K562 (cell line): ENCODE measurements at regions not wholly inside any gene's neighbourhood (a gene's known extent, or its start where the extent isn't known, plus 50 kb on each side); places are given as distances from the start of the nearest gene placed in this dataset.

Experiments used
- ATAC-seq: fragments of 200-7000 bp; cut with Tn5 transposase; 3 replicates; pipeline ENCODE4 v1.9.1; 2020; ENCODE audit warnings: moderate library complexity
- BruUV-seq: library from RNA; stranded (reverse); fragments of 400-500 nt; replicated peaks from 2 replicates; lab custom pipeline; 2021; lab: Mats Ljungman, UMichigan
- CTCF ChIA-PET: fragments of 300-600 bp; formaldehyde crosslinking; extraction: SDS; loops from one replicate; lab custom pipeline; 2021; ENCODE audit warnings: low intra/inter-chr PET ratio; lab: Yijun Ruan, JAX
- POLR2A ChIA-PET: fragments of 300-600, 350-650 bp; sonication (Branson Sonifier 250); formaldehyde crosslinking; extraction: SDS; loops from one replicate; lab custom pipeline; 2021; ENCODE audit warnings: antibody characterized with exemption, inconsistent platforms; lab: Yijun Ruan, JAX
- DNase-seq, 4 experiments: peaks; one replicate each; pipeline versions ENCODE4 v3.0.0 to v3.0.0-alpha.2; 2011 to 2018; ENCODE audit warnings: low spot score in 3 of 4, mixed read lengths in 3 of 4; ENCODE audit errors: extremely low read depth in 1 of 4
- FAIRE-seq: peaks from 2 replicates; lab custom pipeline; 2011; peaks lifted over from hg19 to GRCh38; lab: Jason Lieb, UNC
- H2AFZ ChIP-seq: 2 replicates; pipeline ENCODE4 v1.6.0; 2011; ENCODE audit warnings: low read depth, low read length, control low read depth, inconsistent platforms
- H3K27ac ChIP-seq: fragments of 200-600 bp; 3 replicates; pipeline ENCODE4 v1.8.0; 2011; ENCODE audit warnings: low read depth, mild to moderate bottlenecking, control low read depth, inconsistent platforms, low read length, moderate library complexity, mixed read lengths; ENCODE audit errors: extremely low read depth
- H3K27me3 ChIP-seq, 2 experiments: fragments of 300-600 bp in 1 of 2; 2 replicates in 1 of 2; 3 replicates in 1 of 2; pipeline versions ENCODE4 v1.6.0 to v1.8.0; 2011; ENCODE audit warnings: inconsistent platforms in 2 of 2, low read length in 2 of 2, mild to moderate bottlenecking in 1 of 2, mixed read lengths in 1 of 2, moderate library complexity in 1 of 2; ENCODE audit not compliant: control insufficient read depth in 2 of 2, insufficient read depth in 2 of 2
- H3K36me3 ChIP-seq: fragments of 300-600 bp; 3 replicates; pipeline ENCODE4 v1.8.0; 2011; ENCODE audit warnings: mild to moderate bottlenecking, low read length, inconsistent platforms; ENCODE audit not compliant: control insufficient read depth, insufficient read depth
- H3K4me1 ChIP-seq, 2 experiments: fragments of 200-600 bp in 1 of 2; replicated peaks in 1 of 2; 2 replicates in 1 of 2; 3 replicates in 1 of 2; pipeline versions ENCODE4 v1.5.1 to v1.8.0; 2011; ENCODE audit warnings: inconsistent platforms in 2 of 2, low read length in 2 of 2, mild to moderate bottlenecking in 1 of 2, mixed read lengths in 1 of 2, moderate library complexity in 1 of 2; ENCODE audit not compliant: control insufficient read depth in 2 of 2, insufficient read depth in 2 of 2
- H3K4me2 ChIP-seq: 2 replicates; pipeline ENCODE4 v1.6.1; 2011; ENCODE audit warnings: low read length, control low read depth, inconsistent platforms, mixed read lengths; ENCODE audit not compliant: insufficient read depth
- H3K4me3 ChIP-seq: fragments of 200-600 bp; sonication (generic), shearing (Covaris generic); 2 replicates; pipeline ENCODE4 v1.5.1; 2016; ENCODE audit warnings: control low read depth, inconsistent platforms
- H3K79me2 ChIP-seq: fragments of 200-600 bp; 3 replicates; pipeline ENCODE4 v1.8.0; 2011; ENCODE audit warnings: low read length, inconsistent platforms; ENCODE audit not compliant: control insufficient read depth, insufficient read depth
- H3K9ac ChIP-seq, 2 experiments: 2 replicates each; pipeline versions ENCODE4 v1.6.0 to v1.6.1; 2011; ENCODE audit warnings: low read depth in 2 of 2, low read length in 2 of 2, control low read depth in 1 of 2, inconsistent platforms in 1 of 2, mild to moderate bottlenecking in 1 of 2, mixed read lengths in 1 of 2; ENCODE audit not compliant: insufficient read depth in 1 of 2
- H3K9me1 ChIP-seq: one replicate; pipeline ENCODE4 v1.6.0; 2011; ENCODE audit warnings: inconsistent platforms, mild to moderate bottlenecking, low read length, moderate library complexity; ENCODE audit not compliant: control insufficient read depth, insufficient read depth
- H3K9me3 ChIP-seq: replicated peaks from 2 replicates; pipeline ENCODE4 v1.5.1; 2011; ENCODE audit warnings: low read depth, low read length, inconsistent platforms; ENCODE audit not compliant: control insufficient read depth, insufficient read depth
- H4K20me1 ChIP-seq: replicated peaks from 2 replicates; pipeline ENCODE4 v1.6.1; 2011; ENCODE audit warnings: low read length, inconsistent platforms, mixed read lengths; ENCODE audit not compliant: control insufficient read depth, insufficient read depth
- CCAR2 ChIP-seq: fragments of 200-400 bp; formaldehyde crosslinking; IDR thresholded peaks from 2 replicates; pipeline ENCODE4 v1.6.1; 2017; ENCODE audit warnings: mild to moderate bottlenecking, low read depth, low read length
- PURB ChIP-seq: sonication (generic); formaldehyde crosslinking; IDR thresholded peaks from 2 replicates; pipeline ENCODE4 v1.9.0; 2021; ENCODE audit warnings: low read depth, mild to moderate bottlenecking, missing genetic modification reagents
- REST ChIP-seq, 2 experiments: fragments of 450-650 bp; formaldehyde crosslinking in 1 of 2; IDR thresholded peaks; 2 replicates each; pipeline versions ENCODE4 v1.4.0 to v1.6.1; 2014 to 2020; ENCODE audit warnings: mild to moderate bottlenecking in 2 of 2, borderline replicate concordance in 1 of 2, low read depth in 1 of 2
- SFPQ ChIP-seq: fragments of 200-400 bp; formaldehyde crosslinking; IDR thresholded peaks from 2 replicates; pipeline ENCODE4 v1.6.1; 2017; ENCODE audit warnings: mild to moderate bottlenecking, low read depth, low read length, moderate library complexity
- SMAD1 ChIP-seq: fragments of 150-350 bp; IDR thresholded peaks from 2 replicates; pipeline ENCODE4 v1.6.1; 2014; ENCODE audit warnings: low read length, low read depth; ENCODE audit not compliant: partially characterized antibody
- WGBS: fragments of 100-300 bp; shearing (Covaris generic); methylation state at CpG from one replicate; pipeline ENCODE4 v1.1.6; 2016; ENCODE audit warnings: low coverage, mixed read lengths; ENCODE audit not compliant: insufficient coverage; ENCODE audit errors: missing lambda C conversion rate; 5-methylcytosine and 5-hydroxymethylcytosine counted together
- in situ Hi-C: fragments of 300-500 bp; cut with MboI; formaldehyde crosslinking; loops from 4 replicates; pipeline ENCODE4 v1.15.0; 2018; ENCODE audit warnings: inconsistent platforms, mixed read lengths
- intact Hi-C: fragments of 100-400 bp; cut with micrococcal nuclease; formaldehyde crosslinking; loops from 2 replicates; pipeline ENCODE4 v1.14.2; 2022
- TF ChIP-seq, protein P1 (sequence below), 3 experiments: IDR thresholded peaks in 2 of 3; conservative IDR thresholded peaks in 1 of 3; 2 replicates each; pipeline ENCODE4 v1.5.1; 2011 to 2012; ENCODE audit warnings: low read length in 3 of 3, mild to moderate bottlenecking in 3 of 3, control low read depth in 2 of 3, improper control_type of control experiment in 1 of 3, inconsistent platforms in 1 of 3, low read depth in 1 of 3, mixed read lengths in 1 of 3, moderate library complexity in 1 of 3; ENCODE audit not compliant: insufficient read depth in 2 of 3

- no peak overlapping the region for H2AFZ ChIP-seq
- in situ Hi-C loops (no loop called here), intact Hi-C loops (no loop called here)
- no peak for FAIRE-seq
- H3K9me1 ChIP-seq: no peaks in the 10 kb centered on the region
- 0% methylated on average over 3 of the region's 5 CpGs for WGBS
- H3K9ac ChIP-seq: no peak overlapping the region
- H3K27ac ChIP-seq: no peak overlapping the region
- no peak overlapping the region for H3K4me2 ChIP-seq
- POLR2A ChIA-PET: no interaction called here
- H3K4me1 ChIP-seq: no peaks in the 10 kb centered on the region
- no peak for DNase-seq
- no peaks in the 10 kb centered on the region for H3K27me3 ChIP-seq
- CTCF ChIA-PET: no interaction called here
- H3K4me3 ChIP-seq: no peak overlapping the region
- H3K36me3 ChIP-seq: no peaks in the 10 kb centered on the region
- H4K20me1 ChIP-seq: no peaks in the 10 kb centered on the region
- no peaks in the 10 kb centered on the region for H3K9me3 ChIP-seq
- H3K79me2 ChIP-seq: no peaks in the 10 kb centered on the region
- no TSS peak for BruUV-seq
- ATAC-seq: no peak
- TF ChIP-seq PURB (CRISPR knock-in tag) (no peak), SFPQ (no peak), CCAR2 (no peak), SMAD1 (no peak), REST (IDR thresholded peaks at IDR 0.05; ENCODE audit: borderline replicate concordance) (no peak), REST (CRISPR knock-in tag; IDR thresholded peaks at IDR 0.05; ENCODE audit: low read depth) (no peak)
- TF ChIP-seq, protein P1, sequence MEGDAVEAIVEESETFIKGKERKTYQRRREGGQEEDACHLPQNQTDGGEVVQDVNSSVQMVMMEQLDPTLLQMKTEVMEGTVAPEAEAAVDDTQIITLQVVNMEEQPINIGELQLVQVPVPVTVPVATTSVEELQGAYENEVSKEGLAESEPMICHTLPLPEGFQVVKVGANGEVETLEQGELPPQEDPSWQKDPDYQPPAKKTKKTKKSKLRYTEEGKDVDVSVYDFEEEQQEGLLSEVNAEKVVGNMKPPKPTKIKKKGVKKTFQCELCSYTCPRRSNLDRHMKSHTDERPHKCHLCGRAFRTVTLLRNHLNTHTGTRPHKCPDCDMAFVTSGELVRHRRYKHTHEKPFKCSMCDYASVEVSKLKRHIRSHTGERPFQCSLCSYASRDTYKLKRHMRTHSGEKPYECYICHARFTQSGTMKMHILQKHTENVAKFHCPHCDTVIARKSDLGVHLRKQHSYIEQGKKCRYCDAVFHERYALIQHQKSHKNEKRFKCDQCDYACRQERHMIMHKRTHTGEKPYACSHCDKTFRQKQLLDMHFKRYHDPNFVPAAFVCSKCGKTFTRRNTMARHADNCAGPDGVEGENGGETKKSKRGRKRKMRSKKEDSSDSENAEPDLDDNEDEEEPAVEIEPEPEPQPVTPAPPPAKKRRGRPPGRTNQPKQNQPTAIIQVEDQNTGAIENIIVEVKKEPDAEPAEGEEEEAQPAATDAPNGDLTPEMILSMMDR (IDR thresholded peaks at IDR 0.05 in 2 of 3, conservative IDR thresholded peaks at IDR 0.05 in 1 of 3; ENCODE audit: insufficient read depth in 2 of 3, low read depth in 1 of 3, low read length in 3 of 3): no peak
Observed at GRCh38 chr12:127857661-127858060, 409.3 kb upstream of the TMEM132C start.
